ENCODE measurements at regions not wholly inside any gene's neighbourhood (a gene's known extent, or its start where the extent isn't known, plus 50 kb on each side); places are given as distances from the start of the nearest gene placed in this dataset.
"Not testable (repeated sequence)": the region's sequence is repeated elsewhere in the genome, so short reads cannot be mapped to it uniquely, and the experiment has no call there.

DNA sequence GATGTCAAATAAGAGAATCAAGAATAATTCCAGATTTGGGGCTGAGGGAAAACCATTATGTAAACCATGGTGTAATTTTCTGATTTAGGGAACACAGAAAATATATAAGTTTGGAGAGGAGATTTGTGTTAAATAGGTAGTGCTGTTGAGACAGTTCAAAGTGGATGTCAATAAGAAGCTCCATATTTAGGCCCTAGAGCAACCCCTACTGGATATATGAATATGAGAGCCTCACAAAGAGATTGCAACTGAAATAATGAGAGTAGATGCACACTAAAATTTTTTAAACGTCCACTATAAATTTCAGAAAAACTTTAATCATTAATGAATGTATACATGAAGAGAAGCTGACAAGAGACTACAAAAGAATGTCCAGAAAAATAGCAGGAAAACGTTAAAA is 1447.8 kb upstream of the PRMT6 start:
- DNase-seq (ENCODE audit: low spot score), result no peak

DNA sequence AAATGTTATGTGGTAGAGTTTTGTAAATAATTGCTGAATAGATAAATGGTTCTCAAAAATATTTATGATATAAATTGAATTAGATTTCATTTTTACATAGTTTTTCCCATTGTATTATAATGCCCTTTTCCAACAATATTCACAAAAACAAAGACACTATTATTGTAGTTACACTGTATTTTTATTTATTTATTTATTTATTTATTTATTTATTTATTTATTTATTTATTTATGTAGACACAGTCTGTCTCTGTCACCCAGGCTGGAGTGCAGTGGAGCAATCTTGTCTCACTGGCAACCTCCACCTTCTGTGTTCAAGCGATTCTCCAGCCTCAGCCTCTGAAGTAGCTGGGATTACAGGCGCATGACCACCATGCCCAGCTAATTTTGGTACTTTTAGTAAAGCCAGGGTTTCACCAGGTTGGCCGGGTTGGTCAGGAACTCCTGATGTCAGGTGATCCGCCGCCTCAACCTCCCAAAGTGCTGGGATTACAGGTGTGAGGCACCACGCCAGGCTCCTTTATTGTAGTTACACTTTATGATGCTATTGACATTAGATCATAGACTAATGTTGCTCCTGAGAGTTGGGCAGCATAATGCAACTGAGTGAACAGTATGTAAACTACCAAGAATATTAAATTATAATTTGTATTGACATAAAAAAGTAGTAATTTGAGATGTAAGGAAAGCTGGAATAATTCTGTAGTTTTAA is 1430.0 kb upstream of the PRMT6 start:
- no peak for DNase-seq (ENCODE audit: low spot score)

GRCh38 chr1:105631153-105631744 is 1425.2 kb upstream of the PRMT6 start:
- not testable (repeated sequence) for DNase-seq (ENCODE audit: low spot score)

DNA sequence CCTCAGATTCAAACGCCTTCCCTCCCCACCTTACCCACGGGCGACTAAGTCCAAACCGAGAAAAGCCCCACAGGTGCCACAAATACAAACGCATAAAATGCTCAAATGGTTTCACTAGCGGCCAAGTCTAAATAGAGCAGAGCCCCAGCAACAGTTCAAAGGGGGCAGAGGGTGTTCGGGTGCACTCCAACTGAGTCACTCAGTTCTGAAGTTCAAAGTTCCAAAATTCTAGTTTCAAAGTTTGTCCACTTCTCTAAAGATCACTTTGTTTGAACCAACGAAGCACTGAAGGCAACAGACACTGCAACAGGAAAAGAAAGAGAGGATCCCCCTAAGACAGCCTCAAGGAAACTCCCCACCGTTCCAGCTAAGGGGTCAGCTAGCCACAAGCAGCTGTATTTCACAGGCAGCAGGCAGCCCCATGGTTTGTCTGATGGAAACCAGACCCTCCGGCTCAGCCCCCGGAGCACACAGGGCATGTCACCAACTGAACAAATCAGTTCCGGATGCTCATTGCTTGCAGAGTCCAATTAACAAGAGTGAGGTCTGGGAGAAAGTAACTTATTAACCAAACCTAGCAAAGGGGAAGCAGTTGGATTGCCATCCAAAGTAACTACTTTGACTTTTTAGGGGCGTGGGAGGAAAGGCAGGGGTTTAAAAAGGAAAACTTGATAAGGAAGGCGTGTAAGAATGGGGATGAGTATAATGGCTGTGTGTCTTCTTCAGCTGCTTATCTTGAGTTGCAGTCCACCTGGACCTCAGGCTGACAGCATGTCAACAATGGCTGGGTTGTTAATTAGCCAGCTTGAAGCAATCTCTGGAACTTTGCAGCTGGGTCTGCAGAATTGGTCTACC is 1423.9 kb upstream of the PRMT6 start:
- DNase-seq (ENCODE audit: low spot score), result no peak

DNA sequence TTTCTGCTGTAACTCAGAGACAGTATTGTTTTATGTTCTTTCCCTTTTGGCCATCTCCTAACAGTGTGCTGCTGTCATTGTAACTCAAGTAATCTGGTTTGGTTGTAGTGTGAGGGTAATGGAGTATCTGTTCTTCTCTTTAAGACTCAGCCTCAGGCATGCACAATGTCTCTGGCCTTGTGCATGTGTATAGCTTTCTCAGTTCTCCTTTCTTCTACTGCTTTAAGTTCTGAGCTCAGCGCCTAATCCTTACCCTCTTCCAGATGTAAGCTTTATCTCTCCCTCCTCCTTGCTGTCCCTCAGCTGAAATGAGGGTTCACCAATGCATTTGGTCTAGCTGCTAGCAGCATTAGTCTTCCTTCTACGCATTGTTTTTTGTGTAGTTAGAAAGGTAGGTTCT is 1420.4 kb upstream of the PRMT6 start:
- no peak for DNase-seq (ENCODE audit: low spot score)

- DNase-seq (ENCODE audit: low spot score), result no peak
These were observed 1415.1 kb upstream of the PRMT6 start for GRCh38 chr1:105641407-105641806.

- DNase-seq (ENCODE audit: low spot score), result no peak
These were observed 1404.4 kb upstream of the PRMT6 start for GRCh38 chr1:105652109-105652508.

DNA sequence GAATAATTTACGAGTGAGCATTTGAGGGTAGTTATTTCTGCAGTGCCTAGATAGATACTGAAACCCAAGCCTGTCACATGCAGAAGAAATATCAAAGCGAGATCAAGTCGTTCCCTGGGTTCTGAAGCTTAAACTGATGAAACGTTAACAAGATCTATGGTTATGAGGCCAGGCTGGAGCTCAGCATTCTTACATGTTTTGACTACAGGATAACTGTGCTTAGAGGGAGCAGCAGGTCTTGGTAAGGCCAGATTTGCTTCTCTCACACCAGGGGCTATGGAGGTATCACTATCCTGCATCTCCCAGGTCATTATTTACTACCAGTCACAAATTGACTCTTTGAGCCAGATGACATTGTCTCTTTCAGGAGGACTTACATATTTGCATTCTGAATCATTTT is 1401.4 kb upstream of the PRMT6 start:
- DNase-seq (ENCODE audit: low spot score), result no peak

GRCh38 chr1:105664495-105664894 is 1392.0 kb upstream of the PRMT6 start:
- DNase-seq (ENCODE audit: low spot score), result no peak

DNA sequence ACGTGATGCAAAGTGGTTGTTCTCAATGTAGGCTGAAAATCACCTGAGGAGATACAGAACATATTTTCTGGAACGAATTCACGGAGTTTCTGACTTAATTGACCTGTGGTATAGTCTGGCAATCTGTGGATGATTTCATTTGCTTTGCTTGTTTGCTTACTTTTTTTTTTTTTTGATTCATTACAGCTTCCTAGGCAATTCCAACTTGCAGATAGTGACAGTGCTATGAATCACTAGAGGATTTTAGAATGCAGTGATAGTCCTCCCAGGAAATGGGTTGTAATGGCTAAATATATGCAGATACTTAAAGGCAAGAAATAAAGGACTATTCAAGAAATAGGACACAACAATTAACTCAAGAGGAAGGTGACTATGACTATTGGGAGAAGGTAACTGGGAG is 1378.1 kb upstream of the PRMT6 start:
- DNase-seq (ENCODE audit: low spot score), result no peak

- DNase-seq (ENCODE audit: low spot score), result no peak
These were observed 1371.8 kb upstream of the PRMT6 start for GRCh38 chr1:105684714-105685113.

GRCh38 chr1:105686026-105686425 is 1370.4 kb upstream of the PRMT6 start:
- no peak for DNase-seq (ENCODE audit: low spot score)

- DNase-seq (ENCODE audit: low spot score), result no peak
These were observed 1369.4 kb upstream of the PRMT6 start for GRCh38 chr1:105686874-105687690.

DNA sequence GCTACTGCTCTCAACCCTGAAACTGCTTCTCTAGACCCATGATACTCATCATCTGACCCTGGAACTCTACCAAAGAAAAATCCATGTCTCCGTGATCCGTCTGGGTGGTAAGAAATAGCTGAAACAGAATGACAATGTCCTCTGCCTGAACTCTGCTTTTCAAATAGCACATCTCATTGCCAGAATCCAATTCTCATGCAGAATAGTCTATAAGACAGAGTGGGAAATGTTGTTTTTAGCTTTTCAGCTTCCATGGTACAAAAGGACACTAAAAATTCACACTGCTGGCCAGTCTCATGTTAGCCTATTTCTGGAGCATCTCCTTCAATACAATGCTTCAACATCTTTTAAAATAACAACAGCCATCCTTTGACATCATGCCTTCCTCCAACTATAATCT is 1355.8 kb upstream of the PRMT6 start:
- no peak for DNase-seq (ENCODE audit: low spot score)

- no peak for DNase-seq (ENCODE audit: low spot score)
These were observed 1332.2 kb upstream of the PRMT6 start for GRCh38 chr1:105724286-105724685.

GRCh38 chr1:105730701-105731100 is 1325.8 kb upstream of the PRMT6 start:
- DNase-seq (ENCODE audit: low spot score), result peak; percentile 58

GRCh38 chr1:105736349-105736748 is 1320.1 kb upstream of the PRMT6 start:
- DNase-seq (ENCODE audit: low spot score), result no peak

- no peak for DNase-seq (ENCODE audit: low spot score)
These were observed 1276.7 kb upstream of the PRMT6 start for GRCh38 chr1:105779727-105780126.

DNA sequence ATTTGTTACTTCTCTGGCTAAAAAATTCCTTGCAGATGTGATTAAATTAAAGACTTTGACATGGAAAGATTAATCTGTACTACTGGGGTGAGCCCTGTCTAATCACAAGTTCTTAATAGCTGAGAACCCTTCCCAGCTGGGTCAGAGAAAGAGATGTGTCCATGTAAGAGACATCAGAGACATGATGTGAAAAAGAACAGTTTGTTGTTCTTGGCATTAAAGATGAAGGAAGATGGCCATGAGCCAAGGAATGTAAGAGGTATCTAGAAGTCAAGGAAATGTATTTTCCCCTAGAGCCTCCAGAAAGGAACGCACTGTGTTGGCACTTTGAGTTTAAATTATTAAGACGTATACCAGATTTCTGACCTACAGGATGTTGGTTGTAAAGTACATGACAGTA is 1271.5 kb upstream of the PRMT6 start:
- no peak for DNase-seq (ENCODE audit: low spot score)

- DNase-seq (ENCODE audit: low spot score), result peak; percentile 7
These were observed 1262.8 kb upstream of the PRMT6 start for GRCh38 chr1:105793536-105794146.

DNA sequence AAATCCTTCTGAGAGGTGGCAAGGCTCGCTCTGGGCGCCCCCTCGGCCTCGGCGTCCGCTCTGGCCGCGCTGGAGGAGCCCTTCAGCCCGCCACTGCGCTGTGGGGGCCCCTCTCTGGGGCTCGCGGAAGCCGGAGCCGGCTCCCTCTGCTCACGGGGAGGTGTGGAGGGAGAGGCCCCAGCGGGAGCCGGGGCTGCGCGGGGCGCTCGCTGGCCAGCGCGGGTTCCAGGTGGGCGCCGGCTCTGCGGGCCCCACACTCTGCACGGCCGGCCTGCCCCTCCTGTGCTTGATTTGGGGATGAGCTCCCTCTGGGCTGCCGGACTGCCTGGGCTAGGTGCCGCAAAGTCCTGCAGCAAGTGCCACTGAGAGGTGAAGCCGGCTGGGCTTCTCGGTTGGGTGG is 1260.7 kb upstream of the PRMT6 start:
- DNase-seq (ENCODE audit: low spot score), result no peak
